Right atrium auricular region (tissue), 2 donors: ENCODE measurements at regions not wholly inside any gene's neighbourhood (a gene's known extent, or its start where the extent isn't known, plus 50 kb on each side); places are given as distances from the start of the nearest gene placed in this dataset.

Experiments
- DNase-seq: peaks from one replicate; pipeline ENCODE4 v3.0.0-alpha.2; 2019; ENCODE audit warnings: low spot score
- H3K27ac ChIP-seq, 2 donors: fragments of 200-600 bp; sonication (generic); 1 replicate in 1 of 2; 2 replicates in 1 of 2; pipeline ENCODE4 v1.5.1; 2016 to 2019
- H3K27me3 ChIP-seq, 2 donors: fragments of 200-600 bp; sonication (generic); one replicate each; pipeline versions ENCODE4 v1.5.1 to v1.6.0; 2017 to 2019
- H3K36me3 ChIP-seq: fragments of 200-600 bp; sonication (generic); one replicate; pipeline ENCODE4 v1.5.1; 2016
- H3K4me1 ChIP-seq, 2 donors: fragments of 200-600 bp; sonication (generic); one replicate each; pipeline versions ENCODE4 v1.5.1 to v1.6.0; 2017 to 2019
- H3K4me3 ChIP-seq, 2 donors: fragments of 200-600 bp; sonication (generic); 1 replicate in 1 of 2; 2 replicates in 1 of 2; pipeline ENCODE4 v1.5.1; 2017 to 2019; ENCODE audit warnings: mild to moderate bottlenecking in 1 of 2, moderate library complexity in 1 of 2
- H3K9me3 ChIP-seq, 2 donors: fragments of 200-600 bp; sonication (generic); one replicate each; pipeline ENCODE4 v1.5.1; 2019
- CTCF ChIP-seq, 2 donors: fragments of 200-600 bp; sonication (generic); IDR thresholded peaks; one replicate each; pipeline ENCODE4 v1.5.1; 2019; ENCODE audit warnings: antibody characterized with exemption in 2 of 2

GRCh38 chr3:104474011-104474410 lies 892.7 kb upstream of the ALCAM start:
- Histone ChIP-seq H3K27ac (no peak overlapping the region), H3K4me3 (no peak overlapping the region), H3K4me1 (no peaks in the 10 kb centered on the region), H3K36me3 (no peaks in the 10 kb centered on the region), H3K27me3 (no peaks in the 10 kb centered on the region), H3K9me3 (peaks cover 0 to 29% of the 10 kb centered on the region in 2 donors)
- DNase-seq = no peak
- TF ChIP-seq CTCF (IDR thresholded peaks at IDR 0.05) = no peak

GRCh38 chr3:104503022-104503421 lies 863.7 kb upstream of the ALCAM start:
- H3K4me1 ChIP-seq = no peaks in the 10 kb centered on the region
- DNase-seq = no peak
- H3K4me3 ChIP-seq = no peak overlapping the region
- H3K9me3 ChIP-seq = no peaks in the 10 kb centered on the region
- H3K36me3 ChIP-seq = no peaks in the 10 kb centered on the region
- H3K27me3 ChIP-seq = no peaks in the 10 kb centered on the region
- no peak overlapping the region for H3K27ac ChIP-seq
- TF ChIP-seq CTCF (IDR thresholded peaks at IDR 0.05) = no peak

GRCh38 chr3:104510131-104510849 lies 856.4 kb upstream of the ALCAM start:
- TF ChIP-seq CTCF (IDR thresholded peaks at IDR 0.05) = no peak
- no peak for DNase-seq
- H3K36me3 ChIP-seq = no peaks in the 10 kb centered on the region
- no peaks in the 10 kb centered on the region for H3K9me3 ChIP-seq
- H3K4me1 ChIP-seq = no peaks in the 10 kb centered on the region
- no peaks in the 10 kb centered on the region for H3K27me3 ChIP-seq
- H3K4me3 ChIP-seq = no peak overlapping the region
- H3K27ac ChIP-seq = no peak overlapping the region

- H3K27ac ChIP-seq = no peak overlapping the region
- H3K4me1 ChIP-seq = no peaks in the 10 kb centered on the region
- no peaks in the 10 kb centered on the region for H3K27me3 ChIP-seq
- H3K36me3 ChIP-seq = no peaks in the 10 kb centered on the region
- no peak for TF ChIP-seq CTCF (IDR thresholded peaks at IDR 0.05)
- DNase-seq = no peak
- no peaks in the 10 kb centered on the region for H3K9me3 ChIP-seq
- H3K4me3 ChIP-seq = no peak overlapping the region
Measured at GRCh38 chr3:104514371-104514770, 852.3 kb upstream of the ALCAM start.

GRCh38 chr3:104514776-104515175 lies 851.9 kb upstream of the ALCAM start:
- H3K27me3 ChIP-seq = no peaks in the 10 kb centered on the region
- no peaks in the 10 kb centered on the region for H3K4me1 ChIP-seq
- TF ChIP-seq CTCF (IDR thresholded peaks at IDR 0.05) = no peak
- H3K27ac ChIP-seq = no peak overlapping the region
- no peak for DNase-seq
- H3K9me3 ChIP-seq = no peaks in the 10 kb centered on the region
- H3K36me3 ChIP-seq = no peaks in the 10 kb centered on the region
- no peak overlapping the region for H3K4me3 ChIP-seq

- no peak for TF ChIP-seq CTCF (IDR thresholded peaks at IDR 0.05)
- Histone ChIP-seq H3K9me3 (no peaks in the 10 kb centered on the region), H3K4me3 (no peak overlapping the region), H3K4me1 (no peaks in the 10 kb centered on the region), H3K36me3 (no peaks in the 10 kb centered on the region), H3K27ac (no peak overlapping the region), H3K27me3 (no peaks in the 10 kb centered on the region)
- no peak for DNase-seq
Measured at GRCh38 chr3:104519068-104519467, 847.6 kb upstream of the ALCAM start.
